ENCODE measurements at regions not wholly inside any gene's neighbourhood (a gene's known extent, or its start where the extent isn't known, plus 50 kb on each side); places are given as distances from the start of the nearest gene placed in this dataset.

DNA sequence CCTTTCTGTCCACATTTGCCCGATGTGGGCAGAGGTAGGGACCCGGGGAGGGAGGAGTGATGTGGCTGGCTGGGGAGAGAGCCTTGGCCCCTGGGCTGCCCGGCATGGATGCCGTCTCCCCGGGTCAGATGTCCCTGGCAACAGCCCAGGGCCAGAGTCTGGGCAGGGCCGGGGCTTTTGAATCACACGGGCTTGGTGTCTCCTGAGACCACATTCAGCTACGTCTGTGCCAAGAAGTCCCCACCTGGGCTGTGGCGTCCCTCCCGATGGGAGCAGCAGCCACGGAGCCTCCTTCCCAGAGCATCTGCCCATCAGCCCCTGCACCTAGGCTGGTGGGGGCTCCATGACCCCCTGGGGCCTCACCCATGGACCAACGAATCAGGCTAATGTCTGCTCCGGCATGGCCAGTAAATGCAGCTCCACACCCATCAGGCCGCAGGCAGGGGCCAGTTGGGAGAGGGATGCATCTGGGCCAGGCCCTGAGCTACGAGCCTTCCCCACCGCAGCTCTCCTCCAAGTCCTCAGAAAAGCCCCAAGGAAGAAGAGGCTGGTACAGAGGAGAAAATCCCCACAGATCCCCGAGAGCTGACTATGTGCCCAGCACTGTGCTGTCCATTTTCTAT, 109.4 kb downstream of the RFLNA start:
- TF ChIP-seq, protein P1, sequence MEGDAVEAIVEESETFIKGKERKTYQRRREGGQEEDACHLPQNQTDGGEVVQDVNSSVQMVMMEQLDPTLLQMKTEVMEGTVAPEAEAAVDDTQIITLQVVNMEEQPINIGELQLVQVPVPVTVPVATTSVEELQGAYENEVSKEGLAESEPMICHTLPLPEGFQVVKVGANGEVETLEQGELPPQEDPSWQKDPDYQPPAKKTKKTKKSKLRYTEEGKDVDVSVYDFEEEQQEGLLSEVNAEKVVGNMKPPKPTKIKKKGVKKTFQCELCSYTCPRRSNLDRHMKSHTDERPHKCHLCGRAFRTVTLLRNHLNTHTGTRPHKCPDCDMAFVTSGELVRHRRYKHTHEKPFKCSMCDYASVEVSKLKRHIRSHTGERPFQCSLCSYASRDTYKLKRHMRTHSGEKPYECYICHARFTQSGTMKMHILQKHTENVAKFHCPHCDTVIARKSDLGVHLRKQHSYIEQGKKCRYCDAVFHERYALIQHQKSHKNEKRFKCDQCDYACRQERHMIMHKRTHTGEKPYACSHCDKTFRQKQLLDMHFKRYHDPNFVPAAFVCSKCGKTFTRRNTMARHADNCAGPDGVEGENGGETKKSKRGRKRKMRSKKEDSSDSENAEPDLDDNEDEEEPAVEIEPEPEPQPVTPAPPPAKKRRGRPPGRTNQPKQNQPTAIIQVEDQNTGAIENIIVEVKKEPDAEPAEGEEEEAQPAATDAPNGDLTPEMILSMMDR (IDR thresholded peaks at IDR 0.05): no peak
- TF ChIP-seq ZFX (IDR thresholded peaks at IDR 0.05; ENCODE audit: borderline replicate concordance): no peak
